ENCODE measurements at regions not wholly inside any gene's neighbourhood (a gene's known extent, or its start where the extent isn't known, plus 50 kb on each side); places are given as distances from the start of the nearest gene placed in this dataset.

GRCh38 chr1:83637009-83637408 lies 361.9 kb downstream of the TTLL7 start:
- TF ChIP-seq POLR2A (IDR thresholded peaks at IDR 0.05), result no peak
- TF ChIP-seq, protein P1, sequence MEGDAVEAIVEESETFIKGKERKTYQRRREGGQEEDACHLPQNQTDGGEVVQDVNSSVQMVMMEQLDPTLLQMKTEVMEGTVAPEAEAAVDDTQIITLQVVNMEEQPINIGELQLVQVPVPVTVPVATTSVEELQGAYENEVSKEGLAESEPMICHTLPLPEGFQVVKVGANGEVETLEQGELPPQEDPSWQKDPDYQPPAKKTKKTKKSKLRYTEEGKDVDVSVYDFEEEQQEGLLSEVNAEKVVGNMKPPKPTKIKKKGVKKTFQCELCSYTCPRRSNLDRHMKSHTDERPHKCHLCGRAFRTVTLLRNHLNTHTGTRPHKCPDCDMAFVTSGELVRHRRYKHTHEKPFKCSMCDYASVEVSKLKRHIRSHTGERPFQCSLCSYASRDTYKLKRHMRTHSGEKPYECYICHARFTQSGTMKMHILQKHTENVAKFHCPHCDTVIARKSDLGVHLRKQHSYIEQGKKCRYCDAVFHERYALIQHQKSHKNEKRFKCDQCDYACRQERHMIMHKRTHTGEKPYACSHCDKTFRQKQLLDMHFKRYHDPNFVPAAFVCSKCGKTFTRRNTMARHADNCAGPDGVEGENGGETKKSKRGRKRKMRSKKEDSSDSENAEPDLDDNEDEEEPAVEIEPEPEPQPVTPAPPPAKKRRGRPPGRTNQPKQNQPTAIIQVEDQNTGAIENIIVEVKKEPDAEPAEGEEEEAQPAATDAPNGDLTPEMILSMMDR (IDR thresholded peaks at IDR 0.05 in 4 of 5, conservative IDR thresholded peaks at IDR 0.05 in 1 of 5), result no peak

Measured in gastrocnemius medialis (tissue), 4 donors.